ENCODE measurements at regions not wholly inside any gene's neighbourhood (a gene's known extent, or its start where the extent isn't known, plus 50 kb on each side); places are given as distances from the start of the nearest gene placed in this dataset.

DNA sequence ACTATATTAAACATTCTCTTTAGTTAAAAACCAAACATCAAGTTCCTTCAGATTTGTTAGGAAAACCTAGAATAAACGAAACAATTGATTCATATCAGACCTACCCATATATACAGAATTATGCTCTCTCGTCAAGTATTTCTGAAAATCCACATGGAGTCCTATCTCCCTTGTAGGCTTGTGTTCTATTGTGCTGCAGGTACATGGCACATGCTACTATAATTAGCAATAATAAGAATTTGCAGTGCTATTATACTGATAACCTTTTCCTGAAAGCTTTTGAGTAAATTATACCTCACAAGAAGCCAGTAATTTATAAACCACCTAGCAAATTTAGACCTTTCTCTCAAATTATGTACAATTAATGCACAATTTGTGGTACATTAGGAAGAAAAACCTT lies 158.6 kb upstream of the STK17B start:
- TF ChIP-seq CTCF (IDR thresholded peaks at IDR 0.05; ENCODE audit: borderline replicate concordance, control extremely low read depth, extremely low read depth, insufficient read depth, missing control alignments): no peak
- no peak for DNase-seq (ENCODE audit: low spot score)
- in situ Hi-C loops (cut with MboI; ENCODE audit: low sequenced_read_pairs, unreplicated experiment): no loop called here

- TF ChIP-seq CTCF (IDR thresholded peaks at IDR 0.05; ENCODE audit: borderline replicate concordance, control extremely low read depth, extremely low read depth, insufficient read depth, missing control alignments): no peak
- in situ Hi-C loops (cut with MboI; ENCODE audit: low sequenced_read_pairs, unreplicated experiment): no loop called here
- DNase-seq (ENCODE audit: low spot score): no peak
These were observed 159.3 kb upstream of the STK17B start for GRCh38 chr2:196330645-196331044.

DNA sequence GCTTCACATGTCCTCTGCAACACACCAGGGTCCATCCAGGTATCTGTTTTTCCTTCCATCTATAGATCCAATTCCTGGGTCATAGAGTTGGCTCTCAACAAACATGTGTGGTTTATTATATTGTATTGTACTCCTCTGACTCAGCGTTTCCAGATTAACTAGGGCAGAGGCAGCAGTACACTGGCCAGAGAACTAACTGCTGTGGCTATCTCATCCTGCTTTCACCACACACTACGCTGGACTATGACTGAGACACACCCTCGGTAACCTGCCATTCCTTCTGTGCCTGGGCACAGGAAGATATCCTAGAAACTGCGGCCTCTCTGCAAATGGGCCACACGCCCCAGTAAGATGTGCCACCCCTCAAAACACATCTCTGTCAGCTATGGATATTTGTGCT lies 159.8 kb upstream of the STK17B start:
- in situ Hi-C loops (cut with MboI; ENCODE audit: low sequenced_read_pairs, unreplicated experiment): no loop called here
- no peak for TF ChIP-seq CTCF (IDR thresholded peaks at IDR 0.05; ENCODE audit: borderline replicate concordance, control extremely low read depth, extremely low read depth, insufficient read depth, missing control alignments)
- no peak for DNase-seq (ENCODE audit: low spot score)

- TF ChIP-seq CTCF (IDR thresholded peaks at IDR 0.05; ENCODE audit: borderline replicate concordance, control extremely low read depth, extremely low read depth, insufficient read depth, missing control alignments): no peak
- in situ Hi-C loops (cut with MboI; ENCODE audit: low sequenced_read_pairs, unreplicated experiment): no loop called here
- no peak for DNase-seq (ENCODE audit: low spot score)
These were observed 160.5 kb upstream of the STK17B start for GRCh38 chr2:196331851-196332250.

DNA sequence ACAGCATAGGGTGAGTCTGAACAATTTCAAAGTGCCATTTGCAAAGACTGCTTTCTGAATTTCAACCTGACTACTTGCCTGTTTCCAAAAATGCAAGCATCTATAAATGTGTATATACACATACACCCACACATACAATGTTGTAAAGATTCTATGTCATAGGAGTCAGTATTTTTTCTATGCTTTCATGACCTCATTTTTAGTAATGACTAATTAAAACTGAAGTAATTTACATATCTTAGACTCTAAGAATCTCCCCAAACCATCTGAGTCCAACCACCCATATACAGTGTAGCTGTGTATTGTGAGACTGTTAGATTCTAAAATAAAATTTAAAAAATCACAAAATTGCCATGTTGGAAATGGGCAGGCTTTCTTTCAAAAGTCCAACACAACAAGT lies 162.0 kb upstream of the STK17B start:
- TF ChIP-seq CTCF (IDR thresholded peaks at IDR 0.05; ENCODE audit: borderline replicate concordance, control extremely low read depth, extremely low read depth, insufficient read depth, missing control alignments): no peak
- DNase-seq (ENCODE audit: low spot score): no peak
- in situ Hi-C loops (cut with MboI; ENCODE audit: low sequenced_read_pairs, unreplicated experiment): no loop called here

- DNase-seq (ENCODE audit: low spot score): no peak
- in situ Hi-C loops (cut with MboI; ENCODE audit: low sequenced_read_pairs, unreplicated experiment): no loop called here
- TF ChIP-seq CTCF (IDR thresholded peaks at IDR 0.05; ENCODE audit: borderline replicate concordance, control extremely low read depth, extremely low read depth, insufficient read depth, missing control alignments): no peak
These were observed 163.3 kb upstream of the STK17B start for GRCh38 chr2:196334710-196335109.

- TF ChIP-seq CTCF (IDR thresholded peaks at IDR 0.05; ENCODE audit: borderline replicate concordance, control extremely low read depth, extremely low read depth, insufficient read depth, missing control alignments): no peak
- in situ Hi-C loops (cut with MboI; ENCODE audit: low sequenced_read_pairs, unreplicated experiment): no loop called here
- no peak for DNase-seq (ENCODE audit: low spot score)
These were observed 163.8 kb upstream of the STK17B start for GRCh38 chr2:196335221-196335634.

All from GM13976 (cell line).